Stimulated activated effector memory CD8-positive, alpha-beta T cell treated with anti-CD3 and anti-CD28 coated beads, Interleukin-12 subunit alpha, Interleukin-12 subunit beta, amount 100 ng/mL, for 72 hours (primary cell): ENCODE measurements at regions not wholly inside any gene's neighbourhood (a gene's known extent, or its start where the extent isn't known, plus 50 kb on each side); places are given as distances from the start of the nearest gene placed in this dataset.

Experiments
- ATAC-seq: fragments of 150-1000 bp; cut with Tn5 transposase; 2 replicates; pipeline ENCODE4 v1.10.0; 2021
- DNase-seq, 2 donors: peaks; one replicate each; pipeline ENCODE4 v3.0.0; 2021 to 2022; ENCODE audit warnings: low spot score in 2 of 2
- H3K27ac Mint-ChIP-seq: one replicate; pipeline ENCODE4 v1.8.0; 2022; ENCODE audit warnings: mild to moderate bottlenecking, mixed read lengths
- H3K36me3 Mint-ChIP-seq: one replicate; pipeline ENCODE4 v1.8.0; 2022; ENCODE audit warnings: mild to moderate bottlenecking, mixed read lengths
- H3K4me1 Mint-ChIP-seq: one replicate; pipeline ENCODE4 v1.8.0; 2022; ENCODE audit warnings: mixed read lengths
- H3K4me3 Mint-ChIP-seq: one replicate; pipeline ENCODE4 v1.8.0; 2022; ENCODE audit warnings: mild to moderate bottlenecking, mixed read lengths
- H3K9me3 Mint-ChIP-seq: one replicate; pipeline ENCODE4 v1.8.0; 2022; ENCODE audit warnings: mixed read lengths

DNA sequence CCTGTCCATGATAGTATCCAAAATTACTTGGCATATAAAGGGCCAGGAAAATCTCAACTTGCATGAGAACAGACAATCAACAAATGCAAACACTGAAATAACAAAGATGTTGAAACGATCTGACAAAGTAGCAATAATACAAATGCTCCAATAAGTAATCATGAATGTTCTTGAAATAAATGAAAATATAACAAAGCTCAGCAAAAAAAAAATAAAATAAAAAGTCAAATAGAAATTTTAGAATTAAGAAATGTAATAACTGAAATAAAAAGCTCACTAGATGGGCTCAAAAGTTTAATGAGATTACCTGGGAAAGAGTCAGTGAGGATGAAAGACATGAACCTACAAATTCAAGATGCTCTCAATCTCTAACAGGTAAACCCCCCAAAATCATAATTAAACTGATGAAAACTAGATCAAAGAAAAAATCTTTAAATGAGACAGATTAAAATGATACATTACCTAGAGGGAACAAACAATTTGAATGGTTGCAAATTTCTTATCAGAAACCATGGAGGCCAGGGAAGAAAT, 319.0 kb upstream of the IRX3 start:
- no peak overlapping the region for H3K4me3 Mint-ChIP-seq
- H3K4me1 Mint-ChIP-seq, result no peaks in the 10 kb centered on the region
- ATAC-seq (no peak), DNase-seq (no peak)
- H3K9me3 Mint-ChIP-seq, result peaks cover 7% of the 10 kb centered on the region
- no peak overlapping the region for H3K27ac Mint-ChIP-seq
- H3K36me3 Mint-ChIP-seq, result no peaks in the 10 kb centered on the region

DNA sequence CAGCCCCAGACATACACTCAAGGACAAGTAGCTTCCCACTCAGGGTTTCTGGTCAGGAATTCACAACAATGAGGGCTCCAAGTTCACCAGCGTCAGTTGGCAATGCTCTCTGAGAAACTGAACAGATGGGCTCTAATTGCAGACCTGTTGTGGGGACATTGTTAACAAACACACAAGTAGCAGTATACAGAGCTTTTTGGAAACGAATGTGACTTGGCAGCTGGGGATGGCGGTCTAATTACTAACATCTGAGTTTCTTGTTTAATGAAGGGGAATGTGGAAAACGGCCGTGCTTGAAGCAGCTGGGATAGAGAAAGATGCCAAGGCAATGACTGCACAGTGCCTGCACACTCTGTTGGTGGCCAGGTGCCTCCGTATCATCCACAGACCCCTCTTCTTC, 316.1 kb upstream of the IRX3 start:
- H3K36me3 Mint-ChIP-seq, result no peaks in the 10 kb centered on the region
- H3K4me1 Mint-ChIP-seq, result no peaks in the 10 kb centered on the region
- no peak overlapping the region for H3K4me3 Mint-ChIP-seq
- H3K9me3 Mint-ChIP-seq, result peaks cover 9% of the 10 kb centered on the region
- no peak for DNase-seq
- ATAC-seq, result no peak
- H3K27ac Mint-ChIP-seq, result no peak overlapping the region

DNA sequence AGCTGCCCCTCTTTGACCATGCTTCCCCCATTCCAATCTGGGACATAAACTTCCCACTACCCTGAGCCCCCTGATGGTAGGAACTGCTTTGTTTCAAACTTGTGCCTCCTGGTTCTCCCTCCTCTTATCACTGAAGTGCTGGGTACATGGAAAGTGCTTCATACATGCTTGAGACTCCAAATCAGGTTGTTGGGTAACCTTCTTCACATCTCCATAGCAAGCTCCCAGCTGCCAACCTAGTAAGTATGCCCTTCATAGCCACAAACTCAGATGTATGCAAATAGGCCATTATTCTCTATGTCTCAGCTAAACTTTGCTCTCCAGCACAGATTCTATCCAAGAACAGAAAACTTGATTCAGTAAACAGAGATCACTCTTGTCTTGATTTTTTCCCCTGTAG, 310.6 kb upstream of the IRX3 start:
- H3K4me3 Mint-ChIP-seq, result no peak overlapping the region
- H3K9me3 Mint-ChIP-seq, result peaks cover 2% of the 10 kb centered on the region
- no peak for ATAC-seq
- DNase-seq, result no peak
- H3K36me3 Mint-ChIP-seq, result no peaks in the 10 kb centered on the region
- no peak overlapping the region for H3K27ac Mint-ChIP-seq
- no peaks in the 10 kb centered on the region for H3K4me1 Mint-ChIP-seq

DNA sequence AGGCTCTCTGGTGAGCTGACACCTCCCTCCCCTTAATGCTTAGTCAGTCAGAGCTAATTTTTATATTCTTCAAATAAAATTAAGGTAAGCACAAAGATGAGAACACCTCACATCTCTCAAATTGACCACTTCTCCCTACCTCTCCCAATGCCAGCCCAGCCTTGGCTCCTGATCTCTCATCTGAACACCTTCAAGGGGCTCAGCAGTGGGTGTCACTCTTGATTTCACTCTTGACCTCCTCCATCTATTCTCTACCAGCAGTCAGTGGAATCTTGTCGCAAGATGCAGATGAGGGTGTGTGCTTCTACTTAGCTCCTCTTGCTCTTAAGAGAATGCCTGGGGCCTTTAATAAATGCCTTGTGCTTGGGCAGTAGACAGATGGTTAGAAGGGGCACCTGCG, 309.0 kb upstream of the IRX3 start:
- no peak overlapping the region for H3K27ac Mint-ChIP-seq
- DNase-seq (no peak), ATAC-seq (no peak)
- H3K36me3 Mint-ChIP-seq, result no peaks in the 10 kb centered on the region
- H3K4me3 Mint-ChIP-seq, result no peak overlapping the region
- peaks cover 2% of the 10 kb centered on the region for H3K9me3 Mint-ChIP-seq
- H3K4me1 Mint-ChIP-seq, result no peaks in the 10 kb centered on the region

DNA sequence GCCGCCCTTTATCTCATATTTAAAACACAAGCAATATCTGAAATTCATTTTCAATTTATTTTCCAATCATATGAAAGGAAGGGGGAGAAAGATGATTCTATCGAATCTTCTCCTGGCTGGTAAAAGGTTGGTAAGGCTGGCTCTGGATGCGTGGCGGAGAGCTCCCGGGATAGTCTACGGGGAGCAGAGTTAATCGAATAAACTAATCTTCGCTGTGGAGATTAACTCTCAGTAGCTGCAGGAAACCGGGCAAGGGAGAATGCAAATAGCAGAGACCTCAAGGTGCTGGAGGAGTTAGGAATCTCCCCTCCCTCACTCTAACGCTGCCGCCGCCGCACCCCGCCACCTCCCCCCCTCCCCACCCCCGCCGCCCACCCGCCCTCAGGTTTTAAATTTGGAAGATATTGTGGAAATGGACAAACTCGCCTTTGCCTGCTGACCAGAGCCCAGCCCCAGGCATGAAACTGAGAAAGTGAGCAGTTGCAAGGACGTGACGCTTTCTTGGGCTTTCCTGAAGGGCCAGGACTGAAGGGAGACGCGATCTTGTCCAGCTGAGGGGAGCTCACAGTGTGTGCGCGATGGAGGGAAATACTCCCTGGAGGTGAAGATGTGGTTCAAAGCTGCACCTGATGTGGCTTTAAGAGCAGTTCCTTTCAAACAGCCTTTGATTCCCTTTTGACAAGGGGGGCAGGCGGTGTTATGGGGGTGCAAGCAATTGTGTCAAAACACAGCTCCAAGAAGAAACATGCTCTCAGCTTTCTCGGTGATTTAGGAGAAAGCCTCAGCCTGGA, 308.2 kb upstream of the IRX3 start:
- Mint-ChIP-seq H3K4me3 (no peak overlapping the region), H3K9me3 (no peaks in the 10 kb centered on the region), H3K27ac (no peak overlapping the region), H3K36me3 (no peaks in the 10 kb centered on the region), H3K4me1 (no peaks in the 10 kb centered on the region)
- DNase-seq (no peak), ATAC-seq (no peak)

DNA sequence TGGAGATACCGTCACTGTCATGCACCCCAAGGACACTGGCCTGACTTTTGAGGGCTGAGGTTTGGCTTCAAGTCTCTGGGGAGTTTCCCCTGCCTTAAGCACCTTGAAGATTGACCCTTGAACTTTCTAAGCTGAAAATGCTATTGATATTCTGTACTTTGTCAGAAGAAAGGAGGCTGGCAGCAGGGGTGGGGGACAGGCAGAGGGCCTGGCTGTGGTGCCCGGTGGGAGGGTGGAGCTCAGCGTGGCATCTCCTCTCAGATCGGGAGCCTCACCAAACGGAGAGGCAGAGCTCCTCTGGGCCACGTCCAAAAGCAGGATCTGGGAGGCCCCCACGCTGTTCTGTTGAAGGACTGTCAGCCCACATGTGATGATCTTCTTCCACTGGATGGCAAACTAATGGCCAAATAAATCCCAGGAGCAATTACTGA, 305.2 kb upstream of the IRX3 start:
- H3K36me3 Mint-ChIP-seq, result no peaks in the 10 kb centered on the region

DNA sequence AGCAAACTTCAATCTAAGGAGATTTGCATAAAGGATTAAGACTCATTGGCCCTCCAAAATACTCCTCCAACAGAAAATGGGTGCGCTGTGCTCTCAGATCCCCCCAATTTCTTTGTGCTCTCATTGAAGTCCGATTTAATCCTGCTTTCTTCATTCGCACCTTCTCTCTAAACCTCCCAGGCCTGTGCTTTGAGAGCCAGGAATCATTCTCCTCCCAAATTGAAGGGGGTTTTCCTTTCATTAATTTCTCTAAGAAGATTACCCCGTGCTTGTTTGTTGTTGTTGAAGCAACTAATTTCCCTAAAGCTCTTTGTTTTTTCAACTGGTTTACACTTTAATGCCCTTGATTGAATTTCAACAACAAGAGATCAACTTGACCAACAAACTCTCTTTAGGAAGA, 304.2 kb upstream of the IRX3 start:
- Mint-ChIP-seq H3K4me1 (no peaks in the 10 kb centered on the region), H3K27ac (no peak overlapping the region), H3K36me3 (no peaks in the 10 kb centered on the region), H3K4me3 (no peak overlapping the region), H3K9me3 (peaks cover 4% of the 10 kb centered on the region)
- DNase-seq (no peak), ATAC-seq (no peak)

More for the DNA sequence above, 305.2 kb upstream of the IRX3 start:
- Mint-ChIP-seq H3K27ac (no peak overlapping the region), H3K4me1 (no peaks in the 10 kb centered on the region), H3K4me3 (no peak overlapping the region), H3K9me3 (peaks cover 4% of the 10 kb centered on the region)
- no peak for ATAC-seq
- no peak for DNase-seq

DNA sequence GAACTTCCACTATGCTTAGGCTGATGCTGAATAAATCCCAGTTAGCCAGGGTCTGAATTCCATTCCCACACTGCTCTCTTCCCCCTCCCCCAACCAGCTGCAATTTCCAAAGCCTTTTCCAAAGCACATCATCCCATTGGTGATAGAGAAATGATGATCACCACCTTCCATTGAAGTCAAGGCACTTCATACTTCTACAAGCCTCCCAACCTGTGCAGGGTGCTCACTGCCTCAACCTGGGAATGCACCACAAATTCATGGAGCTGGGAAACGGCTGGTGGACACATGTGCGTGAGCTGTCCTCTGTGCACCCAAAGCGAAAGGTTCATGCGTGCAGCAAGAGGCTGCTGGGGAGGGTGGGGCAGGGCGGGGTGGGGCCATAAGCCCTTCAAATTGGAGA, 302.7 kb upstream of the IRX3 start:
- Mint-ChIP-seq H3K36me3 (no peaks in the 10 kb centered on the region), H3K27ac (no peak overlapping the region), H3K9me3 (peaks cover 4% of the 10 kb centered on the region), H3K4me3 (no peak overlapping the region), H3K4me1 (no peaks in the 10 kb centered on the region)
- ATAC-seq, result no peak
- DNase-seq, result no peak

DNA sequence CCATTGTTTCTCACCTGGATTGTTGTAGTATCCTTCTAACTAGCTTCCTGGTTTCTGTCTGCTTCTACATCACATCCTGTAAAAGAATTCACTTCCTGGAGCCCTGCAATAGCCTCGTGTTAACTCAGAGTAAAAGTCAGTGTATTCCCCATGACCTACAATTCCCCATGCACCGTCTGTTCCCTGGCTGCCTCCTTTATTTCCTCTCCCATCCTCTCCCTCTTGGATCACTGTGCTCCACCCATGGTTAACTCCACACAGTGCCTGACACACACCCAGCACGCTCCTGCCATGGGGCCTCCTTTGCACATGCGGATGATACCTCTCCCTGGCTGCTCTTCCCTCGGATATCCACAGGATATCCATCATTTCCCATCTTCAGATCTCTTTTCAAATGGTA, 301.4 kb upstream of the IRX3 start:
- Mint-ChIP-seq H3K27ac (no peak overlapping the region), H3K4me3 (no peak overlapping the region), H3K36me3 (no peaks in the 10 kb centered on the region), H3K4me1 (no peaks in the 10 kb centered on the region), H3K9me3 (peaks cover 4% of the 10 kb centered on the region)
- no peak for DNase-seq
- no peak for ATAC-seq

DNA sequence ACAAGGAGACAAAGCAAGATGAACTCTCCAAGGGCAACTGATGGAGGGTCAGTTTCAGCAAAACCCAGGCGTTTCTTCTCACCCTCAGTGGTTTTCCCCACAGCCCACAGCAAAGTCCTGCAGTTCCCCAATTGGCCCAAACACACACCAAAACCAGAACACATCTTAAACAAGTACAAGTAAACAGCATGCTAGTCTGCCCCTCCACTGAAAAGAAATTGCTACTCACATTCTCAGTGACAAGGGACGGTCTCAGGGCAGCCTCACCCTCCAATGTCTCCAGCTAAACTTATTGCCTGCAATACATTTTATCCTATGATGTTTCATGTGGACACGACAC, 300.6 kb upstream of the IRX3 start:
- Mint-ChIP-seq H3K36me3 (no peaks in the 10 kb centered on the region), H3K9me3 (peaks cover 4% of the 10 kb centered on the region), H3K4me1 (no peaks in the 10 kb centered on the region), H3K27ac (no peak overlapping the region), H3K4me3 (no peak overlapping the region)
- ATAC-seq (no peak), DNase-seq (no peak)

DNA sequence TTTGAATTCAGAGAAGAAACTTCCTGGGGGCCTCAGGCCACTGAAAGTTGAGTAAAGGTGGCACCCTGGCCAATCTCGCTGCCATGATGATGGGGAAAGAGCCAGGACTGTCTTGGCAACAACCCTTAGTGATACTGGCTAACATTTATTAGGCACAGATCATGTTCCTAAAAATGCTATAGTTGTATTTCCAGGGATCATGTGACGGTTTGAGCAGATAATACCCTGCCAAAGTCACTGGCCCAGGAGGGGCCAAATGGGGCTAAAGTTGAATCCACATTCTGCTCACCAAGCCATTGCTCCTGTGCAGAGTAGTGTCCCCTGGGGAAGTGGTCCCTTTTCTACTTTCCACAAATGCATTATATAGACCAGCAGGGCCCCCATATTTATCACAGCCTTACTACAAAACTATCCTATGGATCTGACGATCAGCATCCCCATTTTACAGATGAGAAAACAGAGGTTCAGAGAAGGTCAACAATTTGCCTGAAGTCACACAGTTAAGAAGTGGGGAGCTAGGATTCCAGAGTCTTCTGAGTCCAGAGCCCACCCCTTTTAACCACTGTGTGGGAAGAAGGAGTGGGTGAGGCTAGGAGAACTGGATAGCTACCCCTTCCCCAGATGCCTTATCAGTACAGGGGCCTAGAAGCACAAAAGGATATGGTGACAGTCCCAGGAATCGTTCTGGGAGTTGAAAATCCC, 300.0 kb upstream of the IRX3 start:
- H3K4me3 Mint-ChIP-seq, result no peak overlapping the region
- DNase-seq, result no peak
- no peak for ATAC-seq
- no peaks in the 10 kb centered on the region for H3K36me3 Mint-ChIP-seq
- peaks cover 4% of the 10 kb centered on the region for H3K9me3 Mint-ChIP-seq
- no peak overlapping the region for H3K27ac Mint-ChIP-seq
- no peaks in the 10 kb centered on the region for H3K4me1 Mint-ChIP-seq

DNA sequence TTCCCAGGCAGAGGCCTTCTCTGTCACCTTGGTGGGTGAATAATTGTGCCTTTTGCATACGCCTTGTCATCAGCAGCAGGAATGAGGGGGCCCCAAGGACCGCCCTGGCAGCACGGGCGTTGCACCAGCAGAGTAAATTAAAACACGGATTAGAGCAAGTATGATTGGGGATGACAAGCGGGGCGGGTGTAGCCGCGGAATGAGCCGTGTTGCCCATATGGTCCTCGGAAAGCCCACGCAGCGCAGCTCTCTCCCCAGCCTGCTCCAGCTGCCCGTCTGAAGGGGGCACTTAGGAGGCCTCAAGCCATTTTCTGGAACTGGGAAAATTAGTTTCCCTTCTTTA, 299.4 kb upstream of the IRX3 start:
- Mint-ChIP-seq H3K9me3 (peaks cover 4% of the 10 kb centered on the region), H3K27ac (no peak overlapping the region), H3K4me3 (no peak overlapping the region), H3K4me1 (no peaks in the 10 kb centered on the region), H3K36me3 (no peaks in the 10 kb centered on the region)
- no peak for DNase-seq
- no peak for ATAC-seq

DNA sequence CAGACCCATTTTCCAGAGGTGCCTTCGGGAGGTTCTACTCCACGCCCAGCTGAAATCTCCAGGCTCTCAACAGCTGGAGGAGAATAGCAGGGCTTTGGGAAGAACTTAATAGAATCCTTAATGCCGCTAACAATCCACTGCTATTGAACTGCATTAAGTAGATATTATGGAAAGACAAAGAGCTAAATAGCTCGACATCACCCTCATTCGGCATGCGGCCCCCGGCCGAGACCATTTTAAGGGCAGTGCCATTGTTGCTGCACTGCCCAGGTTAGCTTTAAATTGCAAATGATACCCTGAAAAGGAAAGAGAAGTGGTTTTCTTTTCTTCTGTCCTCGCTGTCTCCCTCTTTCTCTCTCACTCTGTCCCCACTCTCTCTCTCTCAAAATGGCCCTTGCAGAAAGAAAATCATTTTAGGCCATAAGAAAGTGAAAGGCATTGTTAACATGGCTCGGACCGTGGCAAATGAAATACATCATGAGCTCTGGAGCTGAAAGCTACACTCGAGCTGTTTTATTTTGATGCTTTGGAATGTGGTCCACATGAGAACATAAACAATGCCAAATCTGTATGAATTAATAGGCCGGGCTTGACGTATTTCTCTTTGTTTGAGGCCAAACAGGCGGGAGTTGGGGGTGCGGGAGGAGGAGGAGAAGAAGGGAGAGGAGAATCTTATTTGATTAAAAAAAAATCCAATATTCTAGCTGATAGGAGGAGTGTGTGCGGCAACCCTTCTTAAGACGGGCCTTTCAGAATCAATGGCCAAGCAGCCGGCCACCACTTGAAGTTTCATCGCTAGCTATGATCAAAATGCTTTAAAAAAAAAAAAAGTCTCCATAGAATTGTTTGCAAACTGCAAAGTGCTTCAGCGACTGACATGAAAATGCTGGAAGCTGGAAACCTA, 298.8 kb upstream of the IRX3 start:
- Mint-ChIP-seq H3K36me3 (no peaks in the 10 kb centered on the region), H3K4me3 (no peak overlapping the region), H3K4me1 (no peaks in the 10 kb centered on the region), H3K27ac (no peak overlapping the region), H3K9me3 (peaks cover 4% of the 10 kb centered on the region)
- DNase-seq (no peak), ATAC-seq (no peak)

DNA sequence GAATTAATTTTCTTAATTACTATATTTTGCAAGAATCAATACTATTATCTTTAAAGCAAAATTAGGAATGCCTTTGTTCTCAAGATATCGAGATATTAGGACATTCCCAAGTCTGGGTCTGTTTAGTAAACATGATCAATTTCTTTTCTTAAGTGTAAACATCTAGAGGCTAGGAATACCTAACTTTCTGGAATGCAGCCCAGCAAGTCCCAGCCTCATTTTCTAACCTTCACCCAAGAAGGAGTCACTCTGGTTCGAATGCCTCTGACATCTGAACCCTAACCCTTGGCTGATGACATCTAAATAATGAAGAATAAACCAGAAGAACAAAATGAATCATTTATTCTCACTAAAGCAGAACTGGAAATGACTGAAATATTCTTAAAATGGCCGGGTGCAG, 297.5 kb upstream of the IRX3 start:
- ATAC-seq (no peak), DNase-seq (no peak)
- Mint-ChIP-seq H3K4me1 (no peaks in the 10 kb centered on the region), H3K36me3 (no peaks in the 10 kb centered on the region), H3K4me3 (no peak overlapping the region), H3K27ac (no peak overlapping the region), H3K9me3 (peaks cover 3% of the 10 kb centered on the region)

DNA sequence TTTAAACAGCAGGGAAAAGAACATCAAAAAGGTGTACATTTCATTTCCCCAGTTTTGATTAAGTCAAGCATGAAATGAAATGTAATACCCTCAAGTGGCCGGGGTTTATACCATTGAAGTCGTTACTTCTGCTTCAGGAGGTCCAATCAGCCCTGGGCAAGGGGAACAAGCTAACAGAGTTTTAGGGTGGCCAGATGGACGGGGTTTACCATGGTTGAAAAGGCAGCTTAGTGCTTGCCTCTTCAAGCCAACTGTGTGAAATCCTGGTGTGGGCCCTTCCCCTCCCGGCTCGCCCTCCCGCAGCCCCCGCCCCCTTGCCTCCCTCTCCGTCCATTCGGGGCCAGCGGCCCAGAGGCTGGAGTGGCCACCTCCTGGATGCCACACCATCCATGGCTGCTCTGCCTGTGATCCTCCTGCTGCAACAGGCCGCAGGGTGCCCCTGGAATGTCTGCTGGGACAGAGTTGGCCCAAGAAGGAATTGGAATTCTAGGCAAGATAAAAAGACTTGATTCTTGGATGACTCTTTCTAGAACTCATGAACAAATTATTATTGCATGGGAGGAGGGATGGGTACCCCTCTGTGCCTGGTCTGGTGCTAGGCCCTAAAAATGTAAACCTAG, 296.2 kb upstream of the IRX3 start:
- no peak for ATAC-seq
- Mint-ChIP-seq H3K9me3 (peaks cover 3% of the 10 kb centered on the region), H3K27ac (no peak overlapping the region), H3K36me3 (no peaks in the 10 kb centered on the region), H3K4me3 (no peak overlapping the region), H3K4me1 (no peaks in the 10 kb centered on the region)
- no peak for DNase-seq
